H9 (cell line): ENCODE measurements at regions not wholly inside any gene's neighbourhood (a gene's known extent, or its start where the extent isn't known, plus 50 kb on each side); places are given as distances from the start of the nearest gene placed in this dataset.

ENCODE experiments used
- DNase-seq: peaks from one replicate; pipeline ENCODE4 v3.0.0-alpha.2; 2017
- H2AFZ ChIP-seq: one replicate; pipeline ENCODE4 v1.6.1; 2013; ENCODE audit warnings: mild to moderate bottlenecking, low read length, control low read depth, moderate library complexity
- H2AK5ac ChIP-seq: 2 replicates; pipeline ENCODE4 v1.6.1; 2013; ENCODE audit warnings: low read length, control low read depth, mixed read lengths; ENCODE audit not compliant: insufficient read length
- H2BK120ac ChIP-seq: one replicate; pipeline ENCODE4 v1.6.1; 2013; ENCODE audit warnings: low read depth, mild to moderate bottlenecking, low read length, control low read depth, inconsistent platforms; ENCODE audit not compliant: poor library complexity, severe bottlenecking
- H2BK12ac ChIP-seq: 2 replicates; pipeline ENCODE4 v1.6.1; 2013; ENCODE audit warnings: low read length, control low read depth, mixed read lengths, low read depth; ENCODE audit not compliant: insufficient read length
- H2BK15ac ChIP-seq: 2 replicates; pipeline ENCODE4 v1.6.1; 2013; ENCODE audit warnings: low read depth, low read length, control low read depth
- H2BK20ac ChIP-seq: one replicate; pipeline ENCODE4 v1.6.1; 2013; ENCODE audit warnings: low read depth, mild to moderate bottlenecking, low read length, control low read depth, inconsistent platforms; ENCODE audit not compliant: poor library complexity, severe bottlenecking
- H2BK5ac ChIP-seq: 2 replicates; pipeline ENCODE4 v1.6.1; 2013; ENCODE audit warnings: low read length, control low read depth, mixed read lengths; ENCODE audit not compliant: insufficient read length
- H3K14ac ChIP-seq: 2 replicates; pipeline ENCODE4 v1.6.1; 2013; ENCODE audit warnings: low read length, control low read depth; ENCODE audit not compliant: insufficient read depth
- H3K18ac ChIP-seq: 2 replicates; pipeline ENCODE4 v1.6.1; 2013; ENCODE audit warnings: low read depth, mild to moderate bottlenecking, mixed read lengths, low read length, control low read depth; ENCODE audit not compliant: insufficient read length
- H3K23ac ChIP-seq: 2 replicates; pipeline ENCODE4 v1.6.1; 2013; ENCODE audit warnings: low read length, control low read depth, mixed read lengths, low read depth; ENCODE audit not compliant: insufficient read length
- H3K23me2 ChIP-seq: 2 replicates; pipeline ENCODE4 v1.6.1; 2013; ENCODE audit warnings: low read depth, mild to moderate bottlenecking, mixed read lengths, low read length, control low read depth; ENCODE audit not compliant: insufficient read length, poor library complexity, severe bottlenecking
- H3K27ac ChIP-seq: 2 replicates; pipeline ENCODE4 v1.5.1; 2013; ENCODE audit warnings: low read length, control low read depth, mixed read lengths, low read depth; ENCODE audit not compliant: insufficient read length
- H3K27me3 ChIP-seq: 2 replicates; pipeline ENCODE4 v1.6.1; 2013; ENCODE audit warnings: low read length, control low read depth, inconsistent platforms; ENCODE audit not compliant: insufficient read depth
- H3K4ac ChIP-seq: 2 replicates; pipeline ENCODE4 v1.6.1; 2013; ENCODE audit warnings: low read depth, mild to moderate bottlenecking, control low read depth, inconsistent platforms, low read length, moderate library complexity
- H3K4me1 ChIP-seq: 2 replicates; pipeline ENCODE4 v1.6.1; 2013; ENCODE audit warnings: low read length, control low read depth, inconsistent platforms; ENCODE audit not compliant: insufficient read depth
- H3K4me2 ChIP-seq: 2 replicates; pipeline ENCODE4 v1.6.1; 2013; ENCODE audit warnings: low read length, control low read depth, mixed read lengths; ENCODE audit not compliant: insufficient read length, insufficient read depth
- H3K56ac ChIP-seq: 2 replicates; pipeline ENCODE4 v1.6.1; 2013; ENCODE audit warnings: low read depth, mild to moderate bottlenecking, mixed read lengths, low read length, control low read depth; ENCODE audit not compliant: insufficient read length
- H3K79me1 ChIP-seq: 2 replicates; pipeline ENCODE4 v1.6.1; 2013; ENCODE audit warnings: low read depth, mild to moderate bottlenecking, moderate library complexity, low read length, control low read depth, inconsistent platforms; ENCODE audit not compliant: insufficient read depth, poor library complexity, severe bottlenecking
- H3K79me2 ChIP-seq: 2 replicates; pipeline ENCODE4 v1.6.1; 2013; ENCODE audit warnings: low read length, control low read depth, inconsistent platforms; ENCODE audit not compliant: insufficient read depth
- H3K9ac ChIP-seq: 2 replicates; pipeline ENCODE4 v1.6.1; 2013; ENCODE audit warnings: low read length, control low read depth, mixed read lengths; ENCODE audit not compliant: insufficient read length; ENCODE audit errors: extremely low read depth
- H3K9me3 ChIP-seq: one replicate; pipeline ENCODE4 v1.6.1; 2013; ENCODE audit warnings: low read depth, low read length, inconsistent platforms; ENCODE audit not compliant: control insufficient read depth
- H3T11ph ChIP-seq: one replicate; pipeline ENCODE4 v1.6.1; 2013; ENCODE audit warnings: mild to moderate bottlenecking, low read length, control low read depth, inconsistent platforms
- H4K20me1 ChIP-seq: one replicate; pipeline ENCODE4 v1.6.1; 2013; ENCODE audit not compliant: control insufficient read depth, insufficient read length, insufficient read depth
- H4K5ac ChIP-seq: 2 replicates; pipeline ENCODE4 v1.6.1; 2013; ENCODE audit warnings: low read depth, mild to moderate bottlenecking, mixed read lengths, low read length, control low read depth; ENCODE audit not compliant: insufficient read length
- H4K8ac ChIP-seq: replicated peaks from 2 replicates; pipeline ENCODE4 v1.6.1; 2013; ENCODE audit warnings: low read length, control low read depth, mixed read lengths, low read depth; ENCODE audit not compliant: insufficient read length
- H4K91ac ChIP-seq: 2 replicates; pipeline ENCODE4 v1.6.1; 2013; ENCODE audit warnings: low read depth, mild to moderate bottlenecking, moderate library complexity, mixed read lengths, low read length, control low read depth; ENCODE audit not compliant: insufficient read length
- H3K27ac Mint-ChIP-seq, 3 experiments: 2 replicates in 2 of 3; 3 replicates in 1 of 3; pipeline ENCODE4 v1.8.0; 2020 to 2021; ENCODE audit warnings: mixed read lengths in 3 of 3, mild to moderate bottlenecking in 1 of 3, moderate library complexity in 1 of 3
- H3K27me3 Mint-ChIP-seq: 2 replicates; pipeline ENCODE4 v1.8.0; 2021; ENCODE audit warnings: low read depth, mild to moderate bottlenecking, moderate library complexity, mixed read lengths
- H3K36me3 Mint-ChIP-seq, 3 experiments: 2 replicates in 2 of 3; 3 replicates in 1 of 3; pipeline ENCODE4 v1.8.0; 2020 to 2021; ENCODE audit warnings: low read depth in 3 of 3, mixed read lengths in 3 of 3; ENCODE audit not compliant: insufficient read depth in 1 of 3
- H3K4me1 Mint-ChIP-seq, 2 experiments: 2 replicates each; pipeline ENCODE4 v1.8.0; 2020; ENCODE audit warnings: mixed read lengths in 2 of 2
- H3K4me3 Mint-ChIP-seq, 2 experiments: 2 replicates in 1 of 2; 3 replicates in 1 of 2; pipeline ENCODE4 v1.8.0; 2020 to 2021; ENCODE audit warnings: mild to moderate bottlenecking in 2 of 2, mixed read lengths in 2 of 2, moderate library complexity in 1 of 2
- H3K9me3 Mint-ChIP-seq, 2 experiments: 2 replicates in 1 of 2; 3 replicates in 1 of 2; pipeline ENCODE4 v1.8.0; 2020; ENCODE audit warnings: mild to moderate bottlenecking in 2 of 2, mixed read lengths in 2 of 2, moderate library complexity in 1 of 2
- WGBS: extraction: QIAGEN DNeasy Blood & Tissue Kit; methylation state at CpG from one replicate; pipeline ENCODE4 v1.1.7; 2013; ENCODE audit warnings: missing lambda C conversion rate, low lambda C conversion rate, mixed read lengths; ENCODE audit not compliant: insufficient read length; ENCODE audit errors: extremely low coverage; 5-methylcytosine and 5-hydroxymethylcytosine counted together
- TF ChIP-seq, protein P1 (sequence below): fragments of 200-600 bp; sonication (generic); conservative IDR thresholded peaks from 3 replicates; pipeline ENCODE4 v1.8.0; 2021; ENCODE audit warnings: antibody characterized with exemption, mild to moderate bottlenecking

DNA sequence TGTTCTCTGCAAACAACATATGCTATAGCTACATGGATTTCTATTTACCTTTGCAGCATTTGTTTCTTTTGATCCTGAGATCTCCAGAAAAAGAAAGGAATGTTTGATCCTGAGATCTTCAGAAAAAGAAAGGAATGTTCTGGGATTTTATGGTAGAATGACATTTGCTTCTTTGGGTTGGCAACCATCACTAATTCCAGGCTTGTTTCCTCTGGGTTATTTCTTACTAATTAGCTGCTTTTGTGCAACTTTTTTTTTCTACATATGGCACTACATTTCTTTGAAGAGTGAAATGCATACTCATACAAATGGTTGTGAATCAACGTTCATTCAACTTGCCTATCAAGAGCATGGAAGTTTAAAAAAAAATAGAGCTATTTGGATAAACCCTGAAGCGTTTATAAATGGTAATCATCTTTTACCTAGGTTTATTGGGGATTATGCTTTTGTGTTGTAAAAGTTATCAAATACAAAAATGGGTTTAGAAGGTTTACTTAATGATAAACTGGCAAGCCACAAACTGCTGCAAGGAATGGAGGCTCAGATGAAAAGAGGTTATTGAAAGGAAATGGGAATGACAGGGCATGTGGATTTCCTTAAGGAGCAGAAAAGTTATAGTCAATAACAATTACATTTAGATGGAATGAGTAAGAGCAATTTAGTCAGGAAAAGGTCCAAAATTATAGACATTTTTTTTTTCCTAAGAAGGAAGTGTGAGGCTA is 95.6 kb upstream of the PCDH18 start:
- Mint-ChIP-seq H3K9me3 (no peaks in the 10 kb centered on the region; a peak in 1 of 5 replicates), H3K4me3 (no peak overlapping the region), H3K4me1 (peaks cover 4% of the 10 kb centered on the region in 2 experiments), H3K36me3 (no peaks in the 10 kb centered on the region; a peak in 1 of 7 replicates), H3K27ac (no peak overlapping the region), H3K27me3 (no peaks in the 10 kb centered on the region)
- no peak overlapping the region for H2BK15ac ChIP-seq
- no peak overlapping the region for H3K18ac ChIP-seq
- no peak overlapping the region for H2BK20ac ChIP-seq
- DNase-seq: no peak
- H3K56ac ChIP-seq: no peak overlapping the region
- no peak overlapping the region for H2AK5ac ChIP-seq
- H2AFZ ChIP-seq: no peak overlapping the region
- H2BK5ac ChIP-seq: no peak overlapping the region
- H3K9me3 ChIP-seq: no peaks in the 10 kb centered on the region
- H3K4ac ChIP-seq: no peak overlapping the region
- no peak overlapping the region for H2BK12ac ChIP-seq
- no peaks in the 10 kb centered on the region for H4K20me1 ChIP-seq
- H4K8ac ChIP-seq: no peak overlapping the region
- no peaks in the 10 kb centered on the region for H3K4me1 ChIP-seq
- no peaks in the 10 kb centered on the region for H3K79me2 ChIP-seq
- H3K27me3 ChIP-seq: no peaks in the 10 kb centered on the region
- no peak overlapping the region for H3K23ac ChIP-seq
- no peak overlapping the region for H3K27ac ChIP-seq
- no peak overlapping the region for H4K91ac ChIP-seq
- TF ChIP-seq, protein P1, sequence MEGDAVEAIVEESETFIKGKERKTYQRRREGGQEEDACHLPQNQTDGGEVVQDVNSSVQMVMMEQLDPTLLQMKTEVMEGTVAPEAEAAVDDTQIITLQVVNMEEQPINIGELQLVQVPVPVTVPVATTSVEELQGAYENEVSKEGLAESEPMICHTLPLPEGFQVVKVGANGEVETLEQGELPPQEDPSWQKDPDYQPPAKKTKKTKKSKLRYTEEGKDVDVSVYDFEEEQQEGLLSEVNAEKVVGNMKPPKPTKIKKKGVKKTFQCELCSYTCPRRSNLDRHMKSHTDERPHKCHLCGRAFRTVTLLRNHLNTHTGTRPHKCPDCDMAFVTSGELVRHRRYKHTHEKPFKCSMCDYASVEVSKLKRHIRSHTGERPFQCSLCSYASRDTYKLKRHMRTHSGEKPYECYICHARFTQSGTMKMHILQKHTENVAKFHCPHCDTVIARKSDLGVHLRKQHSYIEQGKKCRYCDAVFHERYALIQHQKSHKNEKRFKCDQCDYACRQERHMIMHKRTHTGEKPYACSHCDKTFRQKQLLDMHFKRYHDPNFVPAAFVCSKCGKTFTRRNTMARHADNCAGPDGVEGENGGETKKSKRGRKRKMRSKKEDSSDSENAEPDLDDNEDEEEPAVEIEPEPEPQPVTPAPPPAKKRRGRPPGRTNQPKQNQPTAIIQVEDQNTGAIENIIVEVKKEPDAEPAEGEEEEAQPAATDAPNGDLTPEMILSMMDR: no peak
- H2BK120ac ChIP-seq: no peak overlapping the region
- H3K14ac ChIP-seq: no peak overlapping the region
- H4K5ac ChIP-seq: no peak overlapping the region
- no peak overlapping the region for H3K4me2 ChIP-seq
- H3T11ph ChIP-seq: no peak overlapping the region
- H3K79me1 ChIP-seq: no peaks in the 10 kb centered on the region
- H3K23me2 ChIP-seq: no peaks in the 10 kb centered on the region
- no peak overlapping the region for H3K9ac ChIP-seq
- WGBS: no CpG with 5 or more reads among the region's 2 CpGs
